ENCODE measurements at regions not wholly inside any gene's neighbourhood (a gene's known extent, or its start where the extent isn't known, plus 50 kb on each side); places are given as distances from the start of the nearest gene placed in this dataset.

DNA sequence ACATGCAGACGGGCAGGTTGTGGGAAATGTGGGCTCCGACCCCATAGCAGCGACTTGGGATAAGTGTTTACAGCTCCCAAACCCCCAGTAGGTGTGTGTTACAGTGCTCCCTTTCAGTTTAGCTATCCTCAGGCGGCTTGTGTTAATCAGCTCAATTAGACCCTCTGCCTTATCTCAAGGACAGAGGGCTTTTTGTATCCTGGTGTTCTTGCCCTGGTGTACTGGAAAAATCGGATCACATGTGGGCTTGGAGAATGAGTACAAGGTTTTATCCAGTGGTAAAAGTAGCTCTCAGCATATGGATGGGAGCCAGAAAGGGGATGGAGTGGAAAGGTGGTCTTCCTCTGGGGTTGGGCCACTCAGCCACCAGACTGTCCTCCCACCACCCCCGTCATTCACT, 264.7 kb upstream of the SYT4 start:
- H3K4me3 ChIP-seq (ENCODE audit: low read depth in 1 of 5, low read length in 5 of 5) = no peak overlapping the region
- H3K9me3 ChIP-seq (ENCODE audit: control insufficient read depth in 5 of 5, low read length in 5 of 5) = no peaks in the 10 kb centered on the region
- H3K36me3 ChIP-seq (ENCODE audit: control insufficient read depth in 5 of 5, insufficient read depth in 5 of 5, low read length in 5 of 5) = no peaks in the 10 kb centered on the region
- H3K27me3 ChIP-seq (ENCODE audit: control insufficient read depth in 5 of 5, insufficient read depth in 4 of 5, low read length in 5 of 5) = peaks cover 0 to 6% (median 0%) of the 10 kb centered on the region in 5 donors
- H3K9ac ChIP-seq (ENCODE audit: low read length in 5 of 5) = no peak overlapping the region
- H3K27ac ChIP-seq (ENCODE audit: low read depth, low read length) = no peak overlapping the region
- no peaks in the 10 kb centered on the region for H3K4me1 ChIP-seq (ENCODE audit: control insufficient read depth in 5 of 5, insufficient read depth in 5 of 5, low read length in 5 of 5)

DNA sequence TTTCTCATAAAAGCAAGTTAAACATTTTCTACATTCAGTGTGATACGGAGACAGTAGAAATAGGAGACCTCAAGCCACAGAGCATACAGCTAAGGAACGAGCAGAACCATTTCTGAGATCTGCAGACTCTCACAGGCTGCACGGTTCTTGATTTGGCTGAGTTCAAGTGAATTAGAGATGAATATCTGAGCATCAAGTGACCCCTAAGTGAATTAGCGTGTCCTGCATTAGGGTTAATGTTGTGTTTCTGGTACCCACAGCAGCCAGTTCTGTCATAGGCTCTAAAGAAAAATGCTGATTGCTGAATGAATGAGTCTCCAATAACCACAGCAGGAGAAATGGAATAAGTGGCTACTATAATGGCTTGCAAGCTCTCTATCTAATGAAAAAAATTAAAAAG, 265.9 kb upstream of the SYT4 start:
- Histone ChIP-seq H3K36me3 (ENCODE audit: control insufficient read depth in 5 of 5, insufficient read depth in 5 of 5, low read length in 5 of 5) (no peaks in the 10 kb centered on the region), H3K4me3 (ENCODE audit: low read depth in 1 of 5, low read length in 5 of 5) (no peak overlapping the region), H3K27ac (ENCODE audit: low read depth, low read length) (no peak overlapping the region), H3K9me3 (ENCODE audit: control insufficient read depth in 5 of 5, low read length in 5 of 5) (no peaks in the 10 kb centered on the region), H3K27me3 (ENCODE audit: control insufficient read depth in 5 of 5, insufficient read depth in 4 of 5, low read length in 5 of 5) (peaks cover 0 to 6% (median 0%) of the 10 kb centered on the region in 5 donors), H3K9ac (ENCODE audit: low read length in 5 of 5) (no peak overlapping the region), H3K4me1 (ENCODE audit: control insufficient read depth in 5 of 5, insufficient read depth in 5 of 5, low read length in 5 of 5) (no peaks in the 10 kb centered on the region)

DNA sequence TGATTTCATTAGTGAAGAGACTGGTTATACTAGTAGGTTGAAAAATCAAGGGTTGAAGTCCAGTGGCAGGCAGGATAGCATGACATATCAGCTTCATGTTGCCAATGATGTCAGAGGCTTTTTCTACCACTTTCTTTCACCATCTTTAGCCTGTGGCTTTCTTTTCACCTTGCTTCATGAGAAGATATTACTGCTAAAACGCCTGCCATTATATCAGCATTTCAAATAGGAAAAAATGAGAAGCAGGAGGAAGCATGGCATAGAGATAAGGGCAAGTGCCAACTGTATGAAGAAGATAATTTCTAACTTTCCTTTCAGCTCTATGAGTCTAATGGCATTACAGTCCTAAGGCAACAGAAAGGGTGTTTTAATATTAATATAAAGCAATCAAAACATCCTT, 270.2 kb upstream of the SYT4 start:
- Histone ChIP-seq H3K4me1 (ENCODE audit: control insufficient read depth in 5 of 5, insufficient read depth in 5 of 5, low read length in 5 of 5) (no peaks in the 10 kb centered on the region), H3K36me3 (ENCODE audit: control insufficient read depth in 5 of 5, insufficient read depth in 5 of 5, low read length in 5 of 5) (no peaks in the 10 kb centered on the region), H3K4me3 (ENCODE audit: low read depth in 1 of 5, low read length in 5 of 5) (no peak overlapping the region), H3K27me3 (ENCODE audit: control insufficient read depth in 5 of 5, insufficient read depth in 4 of 5, low read length in 5 of 5) (no peaks in the 10 kb centered on the region), H3K9ac (ENCODE audit: low read length in 5 of 5) (no peak overlapping the region), H3K27ac (ENCODE audit: low read depth, low read length) (no peak overlapping the region), H3K9me3 (ENCODE audit: control insufficient read depth in 5 of 5, low read length in 5 of 5) (no peaks in the 10 kb centered on the region)

DNA sequence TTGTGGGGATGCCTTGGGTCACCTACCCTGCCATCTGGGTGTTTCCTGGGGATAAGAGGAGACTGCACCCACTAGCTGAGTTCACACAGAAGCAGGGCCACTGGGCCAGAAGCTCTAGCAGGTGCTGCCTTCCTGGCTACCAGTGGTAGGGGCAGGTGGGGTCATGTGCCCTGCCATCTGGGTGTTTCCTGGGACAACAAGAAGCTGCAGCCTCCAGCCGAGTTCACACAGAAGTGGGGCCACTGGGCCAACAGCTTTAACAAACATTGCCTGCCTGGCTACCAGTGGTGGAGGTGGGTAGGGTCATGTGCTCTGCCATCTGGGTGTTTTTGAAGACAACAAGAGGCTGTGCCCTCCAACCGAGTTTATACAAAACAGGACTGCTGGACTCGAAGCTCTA, 282.2 kb upstream of the SYT4 start:
- H3K4me1 ChIP-seq (ENCODE audit: control insufficient read depth in 5 of 5, insufficient read depth in 5 of 5, low read length in 5 of 5) = peaks cover 0 to 3% (median 0%) of the 10 kb centered on the region in 5 donors
- H3K9me3 ChIP-seq (ENCODE audit: control insufficient read depth in 5 of 5, low read length in 5 of 5) = peaks cover 0 to 7% (median 0%) of the 10 kb centered on the region in 5 donors
- no peak overlapping the region for H3K4me3 ChIP-seq (ENCODE audit: low read depth in 1 of 5, low read length in 5 of 5)
- H3K27ac ChIP-seq (ENCODE audit: low read depth, low read length) = no peak overlapping the region
- H3K36me3 ChIP-seq (ENCODE audit: control insufficient read depth in 5 of 5, insufficient read depth in 5 of 5, low read length in 5 of 5) = no peaks in the 10 kb centered on the region
- peaks cover 0 to 5% (median 0%) of the 10 kb centered on the region in 5 donors for H3K27me3 ChIP-seq (ENCODE audit: control insufficient read depth in 5 of 5, insufficient read depth in 4 of 5, low read length in 5 of 5)
- H3K9ac ChIP-seq (ENCODE audit: low read length in 5 of 5) = no peak overlapping the region

DNA sequence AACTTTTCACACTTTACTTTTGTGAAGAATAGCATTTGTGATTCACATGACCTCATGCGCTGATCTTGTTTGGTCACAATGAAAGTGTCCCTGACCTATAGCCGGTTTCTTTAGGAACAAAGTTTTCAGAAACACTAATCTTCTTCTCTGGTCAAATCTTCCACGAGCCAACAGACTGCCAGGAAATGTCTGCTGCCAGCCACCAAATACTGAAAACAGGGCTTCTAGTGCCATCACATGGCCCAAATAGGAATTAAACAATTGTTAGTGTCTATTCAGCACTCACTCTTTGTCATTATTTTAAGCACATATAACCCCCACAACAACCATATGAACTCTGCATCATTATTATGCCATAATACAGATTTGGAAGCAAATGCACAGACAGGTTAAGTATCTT, 286.5 kb upstream of the SYT4 start:
- Histone ChIP-seq H3K27ac (ENCODE audit: low read depth, low read length) (no peak overlapping the region), H3K4me1 (ENCODE audit: control insufficient read depth in 5 of 5, insufficient read depth in 5 of 5, low read length in 5 of 5) (peaks cover 0 to 3% (median 0%) of the 10 kb centered on the region in 5 donors), H3K9ac (ENCODE audit: low read length in 5 of 5) (no peak overlapping the region), H3K27me3 (ENCODE audit: control insufficient read depth in 5 of 5, insufficient read depth in 4 of 5, low read length in 5 of 5) (peaks cover 0 to 5% (median 0%) of the 10 kb centered on the region in 5 donors), H3K4me3 (ENCODE audit: low read depth in 1 of 5, low read length in 5 of 5) (no peak overlapping the region), H3K36me3 (ENCODE audit: control insufficient read depth in 5 of 5, insufficient read depth in 5 of 5, low read length in 5 of 5) (no peaks in the 10 kb centered on the region), H3K9me3 (ENCODE audit: control insufficient read depth in 5 of 5, low read length in 5 of 5) (no peaks in the 10 kb centered on the region)

DNA sequence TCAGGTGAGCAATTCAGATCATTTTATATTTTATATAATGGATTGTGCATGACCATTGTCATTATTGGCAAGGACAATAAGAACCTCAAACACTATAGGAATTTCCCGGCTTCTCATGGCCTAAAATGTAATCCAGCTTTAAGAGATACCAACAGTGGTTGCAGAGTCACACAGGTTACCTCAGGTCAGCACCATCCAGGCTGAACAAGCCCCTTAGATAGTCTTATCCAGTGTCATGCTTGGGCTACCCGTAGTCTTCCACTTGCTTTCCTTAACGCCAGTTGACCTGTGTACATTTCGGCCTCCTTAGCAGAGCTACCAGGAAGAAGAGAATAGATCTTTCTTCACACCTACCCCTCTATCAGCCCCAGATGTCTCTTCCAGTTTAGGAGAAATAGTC, 293.3 kb upstream of the SYT4 start:
- H3K4me3 ChIP-seq (ENCODE audit: low read depth in 1 of 5, low read length in 5 of 5) = no peak overlapping the region
- no peak overlapping the region for H3K27ac ChIP-seq (ENCODE audit: low read depth, low read length)
- peaks cover 0 to 8% (median 0%) of the 10 kb centered on the region in 5 donors for H3K4me1 ChIP-seq (ENCODE audit: control insufficient read depth in 5 of 5, insufficient read depth in 5 of 5, low read length in 5 of 5)
- no peaks in the 10 kb centered on the region for H3K27me3 ChIP-seq (ENCODE audit: control insufficient read depth in 5 of 5, insufficient read depth in 4 of 5, low read length in 5 of 5)
- H3K9me3 ChIP-seq (ENCODE audit: control insufficient read depth in 5 of 5, low read length in 5 of 5) = no peaks in the 10 kb centered on the region
- no peak overlapping the region for H3K9ac ChIP-seq (ENCODE audit: low read length in 5 of 5)
- no peaks in the 10 kb centered on the region for H3K36me3 ChIP-seq (ENCODE audit: control insufficient read depth in 5 of 5, insufficient read depth in 5 of 5, low read length in 5 of 5)

DNA sequence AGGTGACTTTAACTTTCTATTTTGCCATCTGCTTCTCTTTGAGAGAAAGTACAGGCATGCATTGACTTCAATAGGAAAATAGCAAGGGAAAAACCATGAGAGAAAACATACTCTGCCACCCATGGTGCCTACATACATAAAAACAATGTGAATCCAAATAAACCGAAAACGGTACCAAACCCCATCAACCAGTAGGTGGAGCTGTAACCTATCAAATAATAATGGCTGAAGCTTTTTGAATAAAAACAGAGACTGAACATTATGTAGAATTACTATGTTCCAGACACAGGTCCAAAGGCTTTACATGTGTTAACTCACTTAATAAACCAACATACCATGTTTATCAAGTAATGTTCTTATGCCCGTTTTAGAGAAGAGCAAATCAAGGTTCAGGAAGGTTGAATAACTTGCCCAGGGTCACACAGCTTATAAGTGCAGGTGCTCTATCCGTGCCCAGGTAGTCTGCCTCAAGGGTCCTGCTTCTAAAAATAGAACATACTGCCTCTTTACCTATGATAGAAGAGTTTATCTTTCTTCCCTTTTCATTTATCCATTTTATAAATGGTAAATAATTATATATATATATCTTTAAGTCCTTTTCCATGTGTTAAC, 293.9 kb upstream of the SYT4 start:
- Histone ChIP-seq H3K9ac (ENCODE audit: low read length in 5 of 5) (no peak overlapping the region), H3K27ac (ENCODE audit: low read depth, low read length) (no peak overlapping the region), H3K4me3 (ENCODE audit: low read depth in 1 of 5, low read length in 5 of 5) (no peak overlapping the region), H3K9me3 (ENCODE audit: control insufficient read depth in 5 of 5, low read length in 5 of 5) (no peaks in the 10 kb centered on the region), H3K27me3 (ENCODE audit: control insufficient read depth in 5 of 5, insufficient read depth in 4 of 5, low read length in 5 of 5) (no peaks in the 10 kb centered on the region), H3K4me1 (ENCODE audit: control insufficient read depth in 5 of 5, insufficient read depth in 5 of 5, low read length in 5 of 5) (peaks cover 0 to 8% (median 0%) of the 10 kb centered on the region in 5 donors), H3K36me3 (ENCODE audit: control insufficient read depth in 5 of 5, insufficient read depth in 5 of 5, low read length in 5 of 5) (no peaks in the 10 kb centered on the region)

DNA sequence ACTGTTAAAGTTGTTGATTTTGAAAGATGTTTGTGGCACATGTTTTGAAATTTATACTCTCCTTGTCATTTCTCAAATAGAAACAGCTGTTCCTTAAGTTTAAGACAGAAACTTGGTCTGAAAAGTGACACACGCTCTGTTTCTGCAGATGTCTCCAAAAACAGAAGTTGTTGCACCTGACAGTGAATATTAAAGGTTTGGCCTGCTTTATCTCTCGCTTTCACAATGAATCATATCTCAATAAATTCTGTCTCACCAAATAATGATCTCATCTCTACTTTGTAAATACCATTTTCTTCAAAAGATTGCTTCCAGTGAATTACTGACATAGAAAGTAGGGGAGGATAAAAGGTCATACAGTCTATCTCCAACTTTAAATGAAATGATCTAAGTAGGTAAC, 294.9 kb upstream of the SYT4 start:
- H3K27me3 ChIP-seq (ENCODE audit: control insufficient read depth in 5 of 5, insufficient read depth in 4 of 5, low read length in 5 of 5) = no peaks in the 10 kb centered on the region
- peaks cover 0 to 8% (median 0%) of the 10 kb centered on the region in 5 donors for H3K4me1 ChIP-seq (ENCODE audit: control insufficient read depth in 5 of 5, insufficient read depth in 5 of 5, low read length in 5 of 5)
- H3K4me3 ChIP-seq (ENCODE audit: low read depth in 1 of 5, low read length in 5 of 5) = no peak overlapping the region
- no peak overlapping the region for H3K9ac ChIP-seq (ENCODE audit: low read length in 5 of 5)
- H3K27ac ChIP-seq (ENCODE audit: low read depth, low read length) = no peak overlapping the region
- no peaks in the 10 kb centered on the region for H3K9me3 ChIP-seq (ENCODE audit: control insufficient read depth in 5 of 5, low read length in 5 of 5)
- H3K36me3 ChIP-seq (ENCODE audit: control insufficient read depth in 5 of 5, insufficient read depth in 5 of 5, low read length in 5 of 5) = no peaks in the 10 kb centered on the region

DNA sequence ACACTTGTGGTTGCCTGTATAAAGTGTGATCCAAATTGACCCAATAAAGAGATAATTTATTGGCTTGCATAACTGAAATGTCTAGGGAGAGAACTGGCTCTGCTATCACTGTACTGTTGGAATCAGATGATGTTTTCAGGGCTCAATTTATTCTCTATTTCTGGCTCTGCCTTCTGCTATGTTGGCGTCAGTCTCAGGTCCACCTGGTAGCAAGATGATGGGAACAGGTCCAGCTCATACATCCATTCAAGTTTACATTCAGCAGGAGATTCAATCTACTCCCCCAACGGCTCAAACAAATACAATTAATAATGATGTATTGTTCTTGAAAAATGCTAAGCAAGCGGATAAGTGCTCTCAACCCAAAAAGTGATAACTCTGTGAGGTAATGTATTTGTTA, 297.7 kb upstream of the SYT4 start:
- no peaks in the 10 kb centered on the region for H3K9me3 ChIP-seq (ENCODE audit: control insufficient read depth in 5 of 5, low read length in 5 of 5)
- no peak overlapping the region for H3K4me3 ChIP-seq (ENCODE audit: low read depth in 1 of 5, low read length in 5 of 5)
- H3K36me3 ChIP-seq (ENCODE audit: control insufficient read depth in 5 of 5, insufficient read depth in 5 of 5, low read length in 5 of 5) = no peaks in the 10 kb centered on the region
- H3K27me3 ChIP-seq (ENCODE audit: control insufficient read depth in 5 of 5, insufficient read depth in 4 of 5, low read length in 5 of 5) = no peaks in the 10 kb centered on the region
- H3K9ac ChIP-seq (ENCODE audit: low read length in 5 of 5) = no peak overlapping the region
- peaks cover 0 to 14% (median 0%) of the 10 kb centered on the region in 5 donors for H3K4me1 ChIP-seq (ENCODE audit: control insufficient read depth in 5 of 5, insufficient read depth in 5 of 5, low read length in 5 of 5)
- H3K27ac ChIP-seq (ENCODE audit: low read depth, low read length) = no peak overlapping the region

DNA sequence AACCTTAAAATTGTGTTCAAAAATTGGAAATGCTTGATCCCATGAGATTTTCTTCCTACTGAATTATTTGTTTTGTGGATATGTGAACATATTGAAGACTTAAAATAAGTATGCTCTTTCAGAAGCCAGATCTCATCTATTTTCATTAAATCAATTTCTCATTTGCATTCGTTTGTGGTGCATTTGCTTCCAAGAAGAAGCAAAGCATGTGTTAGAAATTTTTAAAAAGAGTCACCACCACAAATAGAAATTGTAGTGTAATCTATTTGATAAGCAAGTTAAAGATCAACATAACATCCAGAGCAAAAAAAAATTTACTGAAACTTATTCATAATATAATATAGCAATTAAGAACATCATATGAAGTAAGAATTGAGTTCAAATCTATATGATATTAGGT, 300.9 kb upstream of the SYT4 start:
- Histone ChIP-seq H3K9me3 (ENCODE audit: control insufficient read depth in 5 of 5, low read length in 5 of 5) (no peaks in the 10 kb centered on the region), H3K36me3 (ENCODE audit: control insufficient read depth in 5 of 5, insufficient read depth in 5 of 5, low read length in 5 of 5) (no peaks in the 10 kb centered on the region), H3K4me3 (ENCODE audit: low read depth in 1 of 5, low read length in 5 of 5) (no peak overlapping the region), H3K4me1 (ENCODE audit: control insufficient read depth in 5 of 5, insufficient read depth in 5 of 5, low read length in 5 of 5) (peaks cover 0 to 14% (median 0%) of the 10 kb centered on the region in 5 donors), H3K9ac (ENCODE audit: low read length in 5 of 5) (no peak overlapping the region), H3K27me3 (ENCODE audit: control insufficient read depth in 5 of 5, insufficient read depth in 4 of 5, low read length in 5 of 5) (no peaks in the 10 kb centered on the region), H3K27ac (ENCODE audit: low read depth, low read length) (no peak overlapping the region)

All from subcutaneous abdominal adipose tissue (tissue), 5 donors.